ENCODE measurements at regions not wholly inside any gene's neighbourhood (a gene's known extent, or its start where the extent isn't known, plus 50 kb on each side); places are given as distances from the start of the nearest gene placed in this dataset.

DNA sequence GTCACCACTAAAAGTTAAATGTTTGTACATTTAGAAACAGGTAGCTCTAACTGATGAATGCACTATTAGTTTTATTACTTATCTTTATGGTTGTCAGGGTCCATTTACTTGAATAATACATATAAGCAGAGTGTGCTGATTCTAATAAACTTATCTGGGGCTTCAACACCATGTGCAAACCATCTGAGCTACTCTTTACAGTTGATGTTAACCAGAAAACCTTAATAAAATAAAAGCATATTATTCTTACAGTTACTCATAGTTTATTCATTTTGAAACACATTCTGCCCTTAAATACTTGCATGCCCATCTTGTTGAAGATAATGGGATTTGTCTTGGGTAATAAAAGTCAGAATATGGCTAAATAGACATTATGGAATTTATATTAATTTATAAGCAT is 1042.2 kb downstream of the EPHA7 start:
- TF ChIP-seq, protein P1, sequence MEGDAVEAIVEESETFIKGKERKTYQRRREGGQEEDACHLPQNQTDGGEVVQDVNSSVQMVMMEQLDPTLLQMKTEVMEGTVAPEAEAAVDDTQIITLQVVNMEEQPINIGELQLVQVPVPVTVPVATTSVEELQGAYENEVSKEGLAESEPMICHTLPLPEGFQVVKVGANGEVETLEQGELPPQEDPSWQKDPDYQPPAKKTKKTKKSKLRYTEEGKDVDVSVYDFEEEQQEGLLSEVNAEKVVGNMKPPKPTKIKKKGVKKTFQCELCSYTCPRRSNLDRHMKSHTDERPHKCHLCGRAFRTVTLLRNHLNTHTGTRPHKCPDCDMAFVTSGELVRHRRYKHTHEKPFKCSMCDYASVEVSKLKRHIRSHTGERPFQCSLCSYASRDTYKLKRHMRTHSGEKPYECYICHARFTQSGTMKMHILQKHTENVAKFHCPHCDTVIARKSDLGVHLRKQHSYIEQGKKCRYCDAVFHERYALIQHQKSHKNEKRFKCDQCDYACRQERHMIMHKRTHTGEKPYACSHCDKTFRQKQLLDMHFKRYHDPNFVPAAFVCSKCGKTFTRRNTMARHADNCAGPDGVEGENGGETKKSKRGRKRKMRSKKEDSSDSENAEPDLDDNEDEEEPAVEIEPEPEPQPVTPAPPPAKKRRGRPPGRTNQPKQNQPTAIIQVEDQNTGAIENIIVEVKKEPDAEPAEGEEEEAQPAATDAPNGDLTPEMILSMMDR (IDR thresholded peaks at IDR 0.05; ENCODE audit: low read depth, low read length): no peak
- TF ChIP-seq EZH2phosphoT487 (IDR thresholded peaks at IDR 0.05; ENCODE audit: low read depth): no peak

All from OCI-LY3 (cell line).